HEK293 (cell line): ENCODE measurements at regions not wholly inside any gene's neighbourhood (a gene's known extent, or its start where the extent isn't known, plus 50 kb on each side); places are given as distances from the start of the nearest gene placed in this dataset.

Experiments used
- CTCF ChIA-PET: fragments of 350-600 bp; formaldehyde crosslinking; extraction: SDS; loops from one replicate; lab custom pipeline; 2021; ENCODE audit warnings: antibody characterized with exemption; lab: Yijun Ruan, JAX
- POLR2A ChIA-PET: fragments of 300-600 bp; formaldehyde crosslinking; extraction: SDS; loops from one replicate; lab custom pipeline; 2020; ENCODE audit warnings: antibody characterized with exemption, inconsistent platforms; lab: Yijun Ruan, JAX
- H3K27ac ChIP-seq: fragments of 200-500 bp; sonication (Bioruptor generic); 2 replicates; pipeline ENCODE4 v1.5.1; 2014; ENCODE audit warnings: low read depth, low read length, control low read depth, inconsistent platforms; ENCODE audit errors: extremely low read depth
- H3K36me3 ChIP-seq, 2 experiments: fragments of 200-500 bp in 1 of 2; sonication (Bioruptor generic) in 1 of 2; 1 replicate in 1 of 2; 2 replicates in 1 of 2; pipeline ENCODE4 v1.5.1; 2014 to 2017; ENCODE audit warnings: inconsistent platforms in 2 of 2, low read length in 2 of 2; ENCODE audit not compliant: control insufficient read depth in 2 of 2, insufficient read depth in 1 of 2
- H3K4me1 ChIP-seq: fragments of 200-500 bp; sonication (Bioruptor generic); 2 replicates; pipeline ENCODE4 v1.5.1; 2014; ENCODE audit warnings: mild to moderate bottlenecking, low read length, inconsistent platforms; ENCODE audit not compliant: control insufficient read depth, insufficient read depth
- H3K4me3 ChIP-seq: 2 replicates; pipeline ENCODE4 v1.5.1; 2011; ENCODE audit warnings: low read depth, mild to moderate bottlenecking, control low read depth, low read length, moderate library complexity
- H3K9me3 ChIP-seq: fragments of 200-500 bp; sonication (Bioruptor generic); 2 replicates; pipeline ENCODE4 v1.5.1; 2014; ENCODE audit warnings: low read depth, low read length, inconsistent platforms; ENCODE audit not compliant: control insufficient read depth, insufficient read depth
- ELK4 ChIP-seq: IDR thresholded peaks from 2 replicates; pipeline ENCODE4 v1.6.1; 2011; ENCODE audit warnings: mild to moderate bottlenecking, low read depth, low read length, borderline replicate concordance
- INSM2 ChIP-seq: fragments of 450-650 bp; formaldehyde crosslinking; IDR thresholded peaks from 2 replicates; pipeline ENCODE4 v1.5.1; 2016; ENCODE audit warnings: missing biosample characterization, missing genetic modification characterization
- MZF1 ChIP-seq: fragments of 450-650 bp; formaldehyde crosslinking; IDR thresholded peaks from 2 replicates; pipeline ENCODE4 v1.5.1; 2017; ENCODE audit warnings: missing biosample characterization, missing genetic modification characterization, borderline replicate concordance
- RBAK ChIP-seq: fragments of 450-650 bp; formaldehyde crosslinking; IDR thresholded peaks from 2 replicates; pipeline ENCODE4 v1.5.1; 2016; ENCODE audit warnings: missing biosample characterization, missing genetic modification characterization
- SETDB1 ChIP-seq: IDR thresholded peaks from one replicate; pipeline ENCODE4 v1.6.1; 2017; ENCODE audit warnings: mild to moderate bottlenecking, low read length, moderate library complexity, mixed read lengths; ENCODE audit not compliant: insufficient read length
- SP7 ChIP-seq: fragments of 450-650 bp; formaldehyde crosslinking; IDR thresholded peaks from 2 replicates; pipeline ENCODE4 v1.5.1; 2016; ENCODE audit warnings: missing biosample characterization, missing genetic modification characterization
- ZBTB11 ChIP-seq: fragments of 450-650 bp; formaldehyde crosslinking; conservative IDR thresholded peaks from 2 replicates; pipeline ENCODE4 v1.5.1; 2016; ENCODE audit warnings: low read depth, missing biosample characterization, missing genetic modification characterization
- ZBTB6 ChIP-seq: fragments of 450-650 bp; formaldehyde crosslinking; IDR thresholded peaks from 2 replicates; pipeline ENCODE4 v1.5.1; 2017; ENCODE audit warnings: missing biosample characterization, missing genetic modification characterization
- ZNF16 ChIP-seq: fragments of 450-650 bp; formaldehyde crosslinking; IDR thresholded peaks from 2 replicates; pipeline ENCODE4 v1.5.1; 2016; ENCODE audit warnings: low read depth, missing biosample characterization, missing genetic modification characterization
- ZNF18 ChIP-seq: fragments of 450-650 bp; formaldehyde crosslinking; IDR thresholded peaks from 2 replicates; pipeline ENCODE4 v1.5.1; 2016; ENCODE audit warnings: missing biosample characterization, missing genetic modification characterization
- ZNF211 ChIP-seq: fragments of 450-650 bp; formaldehyde crosslinking; IDR thresholded peaks from 2 replicates; pipeline ENCODE4 v1.5.1; 2016; ENCODE audit warnings: low read depth, missing biosample characterization, missing genetic modification characterization
- ZNF266 ChIP-seq: fragments of 450-650 bp; formaldehyde crosslinking; IDR thresholded peaks from 2 replicates; pipeline ENCODE4 v1.5.1; 2016; ENCODE audit warnings: missing biosample characterization, missing genetic modification characterization, low read depth
- ZNF335 ChIP-seq: fragments of 450-650 bp; formaldehyde crosslinking; conservative IDR thresholded peaks from 2 replicates; pipeline ENCODE4 v1.5.1; 2016; ENCODE audit warnings: missing biosample characterization, missing genetic modification characterization
- ZNF362 ChIP-seq: fragments of 450-650 bp; formaldehyde crosslinking; IDR thresholded peaks from 2 replicates; pipeline ENCODE4 v1.5.1; 2016; ENCODE audit warnings: missing biosample characterization, missing genetic modification characterization
- ZNF366 ChIP-seq: fragments of 450-650 bp; formaldehyde crosslinking; conservative IDR thresholded peaks from 2 replicates; pipeline ENCODE4 v1.5.1; 2016; ENCODE audit warnings: missing biosample characterization, missing genetic modification characterization
- ZNF510 ChIP-seq: fragments of 450-650 bp; formaldehyde crosslinking; IDR thresholded peaks from 2 replicates; pipeline ENCODE4 v1.5.1; 2018; ENCODE audit warnings: mild to moderate bottlenecking, missing genetic modification characterization, missing biosample characterization; ENCODE audit not compliant: insufficient replicate concordance
- ZNF518A ChIP-seq: fragments of 450-650 bp; formaldehyde crosslinking; conservative IDR thresholded peaks from 2 replicates; pipeline ENCODE4 v1.5.1; 2016; ENCODE audit warnings: low read depth, missing biosample characterization, missing genetic modification characterization
- ZNF571 ChIP-seq: fragments of 450-650 bp; formaldehyde crosslinking; IDR thresholded peaks from 2 replicates; pipeline ENCODE4 v1.5.0; 2017; ENCODE audit warnings: missing biosample characterization, missing genetic modification characterization
- ZNF658 ChIP-seq: fragments of 450-650 bp; formaldehyde crosslinking; IDR thresholded peaks from 2 replicates; pipeline ENCODE4; 2016; ENCODE audit warnings: missing biosample characterization, missing genetic modification characterization

GRCh38 chr3:67798412-67798811, 144.0 kb upstream of the SUCLG2 start (continued):
- TF ChIP-seq ZBTB11 (tag by site-specific recombination) (no peak), SP7 (tag by site-specific recombination) (no peak)

GRCh38 chr3:67791620-67792019, 137.2 kb upstream of the SUCLG2 start:
- ChIA-PET POLR2A (no interaction called here), CTCF (interaction anchor here (2.3 kb wide), 1 partner anchor 410 kb away, joined by 11 read pairs; no protein-coding TSS in a partner anchor)
- Histone ChIP-seq H3K4me3 (no peak overlapping the region), H3K9me3 (no peaks in the 10 kb centered on the region), H3K4me1 (no peaks in the 10 kb centered on the region), H3K36me3 (no peaks in the 10 kb centered on the region), H3K27ac (no peak overlapping the region)
- no peak for TF ChIP-seq ZNF518A (tag by site-specific recombination)
- no peak for TF ChIP-seq MZF1 (tag by site-specific recombination)
- TF ChIP-seq ZNF658: no peak
- no peak for TF ChIP-seq ZNF571 (tag by site-specific recombination)
- no peak for TF ChIP-seq ZNF16 (tag by site-specific recombination)
- TF ChIP-seq ZNF366 (tag by site-specific recombination): no peak
- no peak for TF ChIP-seq ELK4
- no peak for TF ChIP-seq ZNF266 (tag by site-specific recombination)
- TF ChIP-seq SETDB1: no peak
- TF ChIP-seq ZNF335: no peak
- TF ChIP-seq ZBTB6 (tag by site-specific recombination): no peak
- TF ChIP-seq ZNF362: no peak
- no peak for TF ChIP-seq ZNF18 (tag by site-specific recombination)
- no peak for TF ChIP-seq ZNF510 (tag by site-specific recombination)
- no peak for TF ChIP-seq RBAK
- TF ChIP-seq INSM2: no peak
- TF ChIP-seq ZNF211 (tag by site-specific recombination): no peak
